Neural progenitor cell (in vitro differentiated cells): ENCODE measurements at regions not wholly inside any gene's neighbourhood (a gene's known extent, or its start where the extent isn't known, plus 50 kb on each side); places are given as distances from the start of the nearest gene placed in this dataset.

Experiments used
- EZH2 ChIP-seq: fragments of 200-600 bp; sonication (generic); IDR thresholded peaks from 2 replicates; pipeline ENCODE4 v1.6.1; 2017; ENCODE audit warnings: antibody characterized with exemption, mild to moderate bottlenecking, moderate library complexity
- TF ChIP-seq, protein P1 (sequence below): fragments of 200-600 bp; sonication (generic); IDR thresholded peaks from 2 replicates; pipeline ENCODE4 v1.5.1; 2017; ENCODE audit warnings: antibody characterized with exemption, mild to moderate bottlenecking

DNA sequence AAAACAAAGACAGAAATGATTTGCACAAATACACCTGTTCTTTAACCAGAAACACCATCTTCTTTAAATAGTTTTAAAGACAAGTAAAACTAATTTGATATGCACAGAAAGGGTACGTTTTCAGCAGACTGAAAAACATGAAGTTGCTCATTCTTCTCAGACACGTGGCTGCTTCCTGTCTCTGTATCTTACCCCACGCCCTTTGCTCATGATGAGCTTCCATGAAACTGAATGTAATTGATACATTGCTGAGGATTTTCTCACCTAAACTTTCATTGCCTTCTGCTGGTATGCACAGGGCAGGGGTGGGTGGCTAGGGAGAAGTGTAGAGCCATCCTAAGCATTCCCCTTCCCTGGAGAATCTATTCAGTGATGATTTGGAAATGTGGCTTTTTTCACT lies 644.3 kb downstream of the BCL11A start:
- TF ChIP-seq EZH2, result no peak
- TF ChIP-seq, protein P1, sequence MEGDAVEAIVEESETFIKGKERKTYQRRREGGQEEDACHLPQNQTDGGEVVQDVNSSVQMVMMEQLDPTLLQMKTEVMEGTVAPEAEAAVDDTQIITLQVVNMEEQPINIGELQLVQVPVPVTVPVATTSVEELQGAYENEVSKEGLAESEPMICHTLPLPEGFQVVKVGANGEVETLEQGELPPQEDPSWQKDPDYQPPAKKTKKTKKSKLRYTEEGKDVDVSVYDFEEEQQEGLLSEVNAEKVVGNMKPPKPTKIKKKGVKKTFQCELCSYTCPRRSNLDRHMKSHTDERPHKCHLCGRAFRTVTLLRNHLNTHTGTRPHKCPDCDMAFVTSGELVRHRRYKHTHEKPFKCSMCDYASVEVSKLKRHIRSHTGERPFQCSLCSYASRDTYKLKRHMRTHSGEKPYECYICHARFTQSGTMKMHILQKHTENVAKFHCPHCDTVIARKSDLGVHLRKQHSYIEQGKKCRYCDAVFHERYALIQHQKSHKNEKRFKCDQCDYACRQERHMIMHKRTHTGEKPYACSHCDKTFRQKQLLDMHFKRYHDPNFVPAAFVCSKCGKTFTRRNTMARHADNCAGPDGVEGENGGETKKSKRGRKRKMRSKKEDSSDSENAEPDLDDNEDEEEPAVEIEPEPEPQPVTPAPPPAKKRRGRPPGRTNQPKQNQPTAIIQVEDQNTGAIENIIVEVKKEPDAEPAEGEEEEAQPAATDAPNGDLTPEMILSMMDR, result no peak
